Activated CD8-positive, alpha-beta T cell treated with anti-CD3 and anti-CD28 coated beads for 36 hours (primary cell): ENCODE measurements at regions not wholly inside any gene's neighbourhood (a gene's known extent, or its start where the extent isn't known, plus 50 kb on each side); places are given as distances from the start of the nearest gene placed in this dataset.

Source experiments
- ATAC-seq: fragments of 200-7000 bp; cut with Tn5 transposase; one replicate; pipeline ENCODE4 v1.10.0; 2021; ENCODE audit warnings: mild to moderate bottlenecking, moderate library complexity
- CTCF ChIA-PET: fragments of 350-600 bp; sonication (Branson Sonifier 250); formaldehyde crosslinking; loops from one replicate; lab custom pipeline; 2021; ENCODE audit warnings: antibody characterized with exemption; lab: Charles Lee
- POLR2A ChIA-PET: fragments of 350-600 bp; sonication (Branson Sonifier 250); formaldehyde crosslinking; loops from one replicate; lab custom pipeline; 2021; ENCODE audit warnings: antibody characterized with exemption; lab: Charles Lee
- DNase-seq: peaks from one replicate; pipeline ENCODE4 v3.0.0-alpha.2; 2020
- H3K27ac Mint-ChIP-seq: one replicate; pipeline ENCODE4 v1.8.0; 2021; ENCODE audit warnings: mild to moderate bottlenecking, mixed read lengths
- H3K27me3 Mint-ChIP-seq: one replicate; pipeline ENCODE4 v1.8.0; 2021; ENCODE audit warnings: mixed read lengths
- H3K36me3 Mint-ChIP-seq: one replicate; pipeline ENCODE4 v1.8.0; 2021; ENCODE audit warnings: low read depth, mixed read lengths
- H3K4me1 Mint-ChIP-seq: one replicate; pipeline ENCODE4 v1.8.0; 2021; ENCODE audit warnings: low read depth, mixed read lengths
- H3K4me3 Mint-ChIP-seq: one replicate; pipeline ENCODE4 v1.8.0; 2021; ENCODE audit warnings: mild to moderate bottlenecking, moderate library complexity, mixed read lengths
- H3K9me3 Mint-ChIP-seq: one replicate; pipeline ENCODE4 v1.8.0; 2021; ENCODE audit warnings: mixed read lengths
- CTCF ChIP-seq: fragments of 200-600 bp; IDR thresholded peaks from one replicate; pipeline ENCODE4 v1.8.0; 2022; ENCODE audit warnings: antibody characterized with exemption, mild to moderate bottlenecking
- intact Hi-C: fragments of 100-400 bp; cut with micrococcal nuclease; formaldehyde crosslinking; loops from one replicate; pipeline ENCODE4 v1.10.0; 2022

- Mint-ChIP-seq H3K4me1 (no peaks in the 10 kb centered on the region), H3K9me3 (no peaks in the 10 kb centered on the region), H3K27ac (no peak overlapping the region), H3K36me3 (no peaks in the 10 kb centered on the region), H3K27me3 (no peaks in the 10 kb centered on the region), H3K4me3 (no peak overlapping the region)
- no peak for ATAC-seq
- ChIA-PET CTCF (no interaction called here), POLR2A (no interaction called here)
- no peak for TF ChIP-seq CTCF
- DNase-seq: no peak
- intact Hi-C loops: no loop called here
Measured at GRCh38 chr2:220556658-220557057, 929.2 kb downstream of the SLC4A3 start.

DNA sequence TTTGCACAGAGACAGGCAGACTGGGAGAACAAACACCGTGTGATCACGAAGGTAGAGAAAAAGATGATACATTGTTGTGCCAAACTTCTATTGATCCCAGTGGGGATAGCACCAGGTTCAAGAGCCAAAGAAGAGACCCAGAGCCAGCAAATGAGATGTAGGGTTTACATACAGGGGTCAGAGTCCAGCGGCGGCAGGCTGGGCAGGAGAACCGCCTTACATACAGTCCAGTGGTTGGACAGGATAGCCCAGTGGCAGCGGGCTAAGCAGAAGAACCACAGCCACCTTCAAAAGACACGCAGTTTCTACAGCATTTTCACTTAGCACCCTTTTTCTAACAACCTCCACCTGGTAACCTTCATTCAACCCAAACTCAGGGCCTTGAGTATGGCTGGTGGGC is 932.8 kb downstream of the SLC4A3 start:
- H3K9me3 Mint-ChIP-seq: no peaks in the 10 kb centered on the region
- no peak for ATAC-seq

GRCh38 chr2:220562375-220563140 is 935.1 kb downstream of the SLC4A3 start:
- CTCF ChIA-PET: no interaction called here
- intact Hi-C loops: no loop called here
- no peaks in the 10 kb centered on the region for H3K36me3 Mint-ChIP-seq

More for the DNA sequence above, 932.8 kb downstream of the SLC4A3 start:
- ChIA-PET POLR2A (no interaction called here), CTCF (no interaction called here)
- H3K27ac Mint-ChIP-seq: no peak overlapping the region
- no peak for TF ChIP-seq CTCF
- H3K4me3 Mint-ChIP-seq: no peak overlapping the region
- H3K4me1 Mint-ChIP-seq: no peaks in the 10 kb centered on the region
- no peaks in the 10 kb centered on the region for H3K27me3 Mint-ChIP-seq
- no peaks in the 10 kb centered on the region for H3K36me3 Mint-ChIP-seq
- intact Hi-C loops: no loop called here
- no peak for DNase-seq

DNA sequence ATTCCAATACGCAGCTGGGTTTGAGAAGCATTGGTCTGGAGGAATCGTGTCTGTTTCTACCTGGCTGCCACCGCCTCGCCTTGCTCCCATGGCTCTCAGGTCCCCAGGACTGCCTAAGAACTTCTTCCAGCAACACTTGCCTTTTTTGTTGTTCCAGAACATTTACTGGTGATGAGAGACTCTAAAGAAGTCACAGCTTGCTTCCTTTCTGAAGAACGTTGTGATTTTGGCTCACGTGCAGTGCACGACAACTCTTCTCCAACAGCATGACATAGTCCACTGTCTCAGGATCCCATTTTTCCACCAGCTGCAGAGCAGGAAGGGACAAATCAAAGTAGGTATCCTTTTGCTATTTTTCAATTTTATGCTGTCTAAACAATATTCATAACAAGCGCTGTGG is 940.9 kb downstream of the SLC4A3 start:
- ATAC-seq: no peak
- POLR2A ChIA-PET: no interaction called here
- H3K9me3 Mint-ChIP-seq: no peaks in the 10 kb centered on the region
- H3K4me3 Mint-ChIP-seq: no peak overlapping the region
- no peaks in the 10 kb centered on the region for H3K27me3 Mint-ChIP-seq
- H3K27ac Mint-ChIP-seq: no peak overlapping the region
- no peak for TF ChIP-seq CTCF
- CTCF ChIA-PET: no interaction called here
- H3K36me3 Mint-ChIP-seq: no peaks in the 10 kb centered on the region
- DNase-seq: no peak
- intact Hi-C loops: no loop called here
- H3K4me1 Mint-ChIP-seq: no peaks in the 10 kb centered on the region

More at GRCh38 chr2:220562375-220563140, 935.1 kb downstream of the SLC4A3 start:
- Mint-ChIP-seq H3K4me3 (no peak overlapping the region), H3K9me3 (no peaks in the 10 kb centered on the region), H3K4me1 (no peaks in the 10 kb centered on the region), H3K27ac (no peak overlapping the region), H3K27me3 (no peaks in the 10 kb centered on the region)
- TF ChIP-seq CTCF: no peak
- no peak for DNase-seq
- ATAC-seq: no peak
- POLR2A ChIA-PET: no interaction called here

DNA sequence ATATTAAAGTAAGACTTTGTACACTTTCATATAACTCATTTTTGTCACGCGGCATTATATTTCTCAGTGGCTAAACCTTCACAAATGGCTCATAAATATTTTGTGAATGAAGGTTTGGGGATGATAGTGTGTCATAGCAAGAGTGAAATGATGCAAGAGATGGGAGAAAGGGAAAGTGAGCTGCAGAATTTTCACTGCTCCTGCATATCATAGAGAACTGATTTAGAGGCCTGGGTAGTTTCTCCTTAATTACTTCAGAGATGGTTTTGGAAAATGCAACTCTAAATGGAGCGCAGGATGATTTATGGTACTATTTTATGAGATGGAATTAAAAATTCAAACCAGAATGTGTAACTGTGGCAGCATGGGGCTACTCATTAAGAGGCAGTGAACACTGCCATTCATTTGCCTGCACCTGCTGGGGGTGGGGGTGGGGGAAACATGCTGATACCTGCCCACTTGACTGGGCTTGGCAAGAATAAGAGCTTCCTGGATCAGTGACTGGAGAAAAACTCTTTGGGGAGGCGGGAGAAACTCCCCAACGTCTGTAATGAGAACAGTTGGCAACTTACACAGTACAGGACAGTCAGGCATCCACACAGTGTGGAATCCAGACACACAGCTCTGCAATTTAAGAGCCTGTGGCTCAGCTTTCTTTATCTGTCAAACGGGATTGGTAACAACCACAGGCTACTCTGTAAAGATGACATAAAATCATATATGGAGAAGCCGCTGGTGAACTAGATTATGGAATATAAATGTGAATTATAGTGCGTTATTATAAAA is 941.9 kb downstream of the SLC4A3 start:
- ATAC-seq (no peak), DNase-seq (no peak)
- H3K27me3 Mint-ChIP-seq: no peaks in the 10 kb centered on the region
- no peaks in the 10 kb centered on the region for H3K9me3 Mint-ChIP-seq
- H3K27ac Mint-ChIP-seq: no peak overlapping the region
- no peak for TF ChIP-seq CTCF
- intact Hi-C loops: no loop called here
- H3K4me1 Mint-ChIP-seq: no peaks in the 10 kb centered on the region
- H3K4me3 Mint-ChIP-seq: no peak overlapping the region
- CTCF ChIA-PET: no interaction called here
- POLR2A ChIA-PET: no interaction called here
- H3K36me3 Mint-ChIP-seq: no peaks in the 10 kb centered on the region
